PC-3 (cell line): ENCODE measurements at regions not wholly inside any gene's neighbourhood (a gene's known extent, or its start where the extent isn't known, plus 50 kb on each side); places are given as distances from the start of the nearest gene placed in this dataset.

Experiments used
- ATAC-seq: fragments of 200-7000 bp; cut with Tn5 transposase; 2 replicates; pipeline ENCODE4 v1.9.1; 2020; ENCODE audit warnings: mild to moderate bottlenecking, moderate library complexity
- BruUV-seq: library from RNA; stranded (reverse); fragments of 400-500 nt; replicated peaks from 2 replicates; lab custom pipeline; 2021; lab: Mats Ljungman, UMichigan
- CTCF ChIA-PET: fragments of 300-600 bp; sonication (Branson Sonifier 250); formaldehyde crosslinking; loops from one replicate; lab custom pipeline; 2022; ENCODE audit warnings: antibody characterized with exemption; lab: Charles Lee
- POLR2A ChIA-PET: fragments of 300-600 bp; sonication (Branson Sonifier 250); formaldehyde crosslinking; loops from one replicate; lab custom pipeline; 2022; ENCODE audit warnings: antibody characterized with exemption; ENCODE audit not compliant: unreplicated experiment; lab: Charles Lee
- DNase-seq: peaks from one replicate; pipeline ENCODE4 v3.0.0-alpha.2; 2015
- H2AFZ ChIP-seq: fragments of 300-600 bp; sonication (generic); 2 replicates; pipeline ENCODE4 v1.6.0; 2016; ENCODE audit warnings: antibody characterized with exemption, low read length
- H3F3A ChIP-seq: fragments of 300-600 bp; sonication (generic); one replicate; pipeline ENCODE4 v1.6.0; 2017; ENCODE audit warnings: antibody characterized with exemption, low read length, control low read depth, mild to moderate bottlenecking; ENCODE audit not compliant: unreplicated experiment
- H3K27ac ChIP-seq: fragments of 300-600 bp; sonication (generic); 2 replicates; pipeline ENCODE4 v1.5.1; 2016; ENCODE audit warnings: mild to moderate bottlenecking, low read length
- H3K27me3 ChIP-seq: fragments of 300-600 bp; sonication (generic); 2 replicates; pipeline ENCODE4 v1.6.1; 2016; ENCODE audit warnings: low read length, mixed read lengths
- H3K36me3 ChIP-seq: fragments of 300-600 bp; sonication (generic); 2 replicates; pipeline ENCODE4 v1.6.1; 2016; ENCODE audit warnings: low read depth, mixed run types, low read length, mixed read lengths
- H3K4me1 ChIP-seq: fragments of 300-600 bp; sonication (generic); 2 replicates; pipeline ENCODE4 v1.5.1; 2016; ENCODE audit warnings: low read length; ENCODE audit not compliant: insufficient read depth
- H3K4me2 ChIP-seq: fragments of 300-600 bp; sonication (generic); 2 replicates; pipeline ENCODE4 v1.6.0; 2016; ENCODE audit warnings: low read length
- H3K4me3 ChIP-seq: fragments of 300-600 bp; sonication (generic); 2 replicates; pipeline ENCODE4 v1.5.1; 2016; ENCODE audit warnings: mild to moderate bottlenecking, low read length, mixed read lengths
- H3K79me2 ChIP-seq: fragments of 300-600 bp; sonication (generic); 2 replicates; pipeline ENCODE4 v1.6.1; 2017; ENCODE audit warnings: low read length, mixed read lengths
- H3K9ac ChIP-seq: fragments of 300-600 bp; sonication (generic); 2 replicates; pipeline ENCODE4 v1.6.0; 2016; ENCODE audit warnings: mild to moderate bottlenecking, low read length
- H3K9me2 ChIP-seq: fragments of 300-600 bp; sonication (generic); replicated peaks from 2 replicates; pipeline ENCODE4 v1.6.1; 2016; ENCODE audit warnings: mixed run types, low read length, mixed read lengths
- H3K9me3 ChIP-seq: fragments of 300-600 bp; sonication (generic); 2 replicates; pipeline ENCODE4 v1.6.1; 2016; ENCODE audit warnings: low read length, mixed read lengths
- H4K20me1 ChIP-seq: fragments of 300-600 bp; sonication (generic); 2 replicates; pipeline ENCODE4 v1.6.1; 2016; ENCODE audit warnings: low read length, mixed read lengths
- EZH2 ChIP-seq: fragments of 300-600 bp; sonication (generic); IDR thresholded peaks from one replicate; pipeline ENCODE4 v1.6.1; 2017; ENCODE audit warnings: antibody characterized with exemption, mild to moderate bottlenecking, low read length; ENCODE audit not compliant: unreplicated experiment
- EZH2phosphoT487 ChIP-seq: fragments of 300-600 bp; sonication (generic); IDR thresholded peaks from 2 replicates; pipeline ENCODE4 v1.6.1; 2018; ENCODE audit warnings: mild to moderate bottlenecking, antibody characterized with exemption, low read length, borderline replicate concordance
- intact Hi-C: fragments of 100-400 bp; cut with micrococcal nuclease; formaldehyde crosslinking; loops from 2 replicates; pipeline ENCODE4 v1.9.0; 2023
- TF ChIP-seq, protein P1 (sequence below): fragments of 300-600 bp; sonication (generic); conservative IDR thresholded peaks from 2 replicates; pipeline ENCODE4 v1.5.1; 2017; ENCODE audit warnings: antibody characterized with exemption, low read depth, mild to moderate bottlenecking, low read length

GRCh38 chr9:29564564-29564963, 1991.3 kb upstream of the C9orf72 start:
- CTCF ChIA-PET, result no interaction called here
- Histone ChIP-seq H3K9me2 (no peaks in the 10 kb centered on the region), H3K4me1 (peaks cover 9% of the 10 kb centered on the region; the same call in 1 of the 2 replicates), H3F3A (no peaks in the 10 kb centered on the region), H3K9me3 (no peaks in the 10 kb centered on the region), H3K27me3 (no peaks in the 10 kb centered on the region), H3K27ac (peak overlapping the region; percentile 13; the same call in 1 of the 2 replicates), H3K9ac (no peak overlapping the region), H3K36me3 (no peaks in the 10 kb centered on the region), H3K4me2 (no peak overlapping the region), H3K79me2 (no peaks in the 10 kb centered on the region), H3K4me3 (no peak overlapping the region), H2AFZ (no peak overlapping the region), H4K20me1 (no peaks in the 10 kb centered on the region)
- TF ChIP-seq EZH2phosphoT487, result no peak
- no peak for TF ChIP-seq EZH2
- TF ChIP-seq, protein P1, sequence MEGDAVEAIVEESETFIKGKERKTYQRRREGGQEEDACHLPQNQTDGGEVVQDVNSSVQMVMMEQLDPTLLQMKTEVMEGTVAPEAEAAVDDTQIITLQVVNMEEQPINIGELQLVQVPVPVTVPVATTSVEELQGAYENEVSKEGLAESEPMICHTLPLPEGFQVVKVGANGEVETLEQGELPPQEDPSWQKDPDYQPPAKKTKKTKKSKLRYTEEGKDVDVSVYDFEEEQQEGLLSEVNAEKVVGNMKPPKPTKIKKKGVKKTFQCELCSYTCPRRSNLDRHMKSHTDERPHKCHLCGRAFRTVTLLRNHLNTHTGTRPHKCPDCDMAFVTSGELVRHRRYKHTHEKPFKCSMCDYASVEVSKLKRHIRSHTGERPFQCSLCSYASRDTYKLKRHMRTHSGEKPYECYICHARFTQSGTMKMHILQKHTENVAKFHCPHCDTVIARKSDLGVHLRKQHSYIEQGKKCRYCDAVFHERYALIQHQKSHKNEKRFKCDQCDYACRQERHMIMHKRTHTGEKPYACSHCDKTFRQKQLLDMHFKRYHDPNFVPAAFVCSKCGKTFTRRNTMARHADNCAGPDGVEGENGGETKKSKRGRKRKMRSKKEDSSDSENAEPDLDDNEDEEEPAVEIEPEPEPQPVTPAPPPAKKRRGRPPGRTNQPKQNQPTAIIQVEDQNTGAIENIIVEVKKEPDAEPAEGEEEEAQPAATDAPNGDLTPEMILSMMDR, result no peak
- DNase-seq, result peak; percentile 45
- ATAC-seq, result peak; percentile 79
- intact Hi-C loops, result loop anchor here (10.0 kb wide), 1 partner anchor 280 kb away; no protein-coding TSS in a partner anchor
- no TSS peak for BruUV-seq
- POLR2A ChIA-PET, result interaction anchor here (0.7 kb wide), 1 partner anchor 1026 kb away, joined by 3 read pairs; no protein-coding TSS in a partner anchor

- Histone ChIP-seq H3K27me3 (no peaks in the 10 kb centered on the region), H3K9ac (no peak overlapping the region), H2AFZ (no peak overlapping the region), H3K9me3 (no peaks in the 10 kb centered on the region), H3K9me2 (no peaks in the 10 kb centered on the region), H3K79me2 (no peaks in the 10 kb centered on the region), H3F3A (no peaks in the 10 kb centered on the region), H3K4me2 (no peak overlapping the region), H4K20me1 (no peaks in the 10 kb centered on the region), H3K27ac (no peak overlapping the region), H3K36me3 (no peaks in the 10 kb centered on the region), H3K4me1 (no peaks in the 10 kb centered on the region), H3K4me3 (no peak overlapping the region)
- intact Hi-C loops, result no loop called here
- DNase-seq (no peak), ATAC-seq (no peak)
- CTCF ChIA-PET, result no interaction called here
- TF ChIP-seq, protein P1, result no peak
- TF ChIP-seq EZH2phosphoT487 (no peak), EZH2 (no peak)
- POLR2A ChIA-PET, result no interaction called here
- no TSS peak for BruUV-seq
These were observed 2001.9 kb upstream of the C9orf72 start for GRCh38 chr9:29575219-29575618.

DNA sequence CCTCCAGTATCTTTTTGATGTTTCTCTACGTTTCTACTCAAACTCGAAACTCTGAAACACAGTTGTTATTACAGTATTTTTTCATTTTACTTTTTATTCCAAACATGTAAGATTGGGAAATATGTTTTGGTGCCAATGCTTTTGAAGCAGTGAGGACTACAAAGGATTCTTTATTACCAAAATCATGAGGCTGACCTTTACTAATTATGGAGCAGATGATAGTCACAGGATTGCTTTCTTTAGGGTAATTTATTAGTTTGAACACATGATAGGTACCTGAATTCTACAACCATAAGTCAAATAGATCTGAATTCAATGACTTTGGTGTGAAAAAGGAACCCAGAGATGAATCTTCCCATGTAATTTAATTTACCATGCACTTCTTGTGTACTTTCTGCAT, 2015.1 kb upstream of the C9orf72 start:
- ATAC-seq (no peak), DNase-seq (no peak)
- Histone ChIP-seq H3K4me1 (no peaks in the 10 kb centered on the region), H2AFZ (no peak overlapping the region), H3K27ac (no peak overlapping the region), H3K27me3 (no peaks in the 10 kb centered on the region), H3K9me2 (no peaks in the 10 kb centered on the region), H3K4me3 (no peak overlapping the region), H3F3A (no peaks in the 10 kb centered on the region), H3K9ac (no peak overlapping the region), H3K36me3 (no peaks in the 10 kb centered on the region), H3K79me2 (no peaks in the 10 kb centered on the region), H3K9me3 (no peaks in the 10 kb centered on the region), H4K20me1 (no peaks in the 10 kb centered on the region), H3K4me2 (no peak overlapping the region)
- no TSS peak for BruUV-seq
- TF ChIP-seq EZH2phosphoT487, result no peak
- TF ChIP-seq, protein P1, result no peak
- TF ChIP-seq EZH2, result no peak
- POLR2A ChIA-PET, result no interaction called here
- CTCF ChIA-PET, result no interaction called here
- intact Hi-C loops, result no loop called here
